B cell (primary cell): ENCODE measurements at regions not wholly inside any gene's neighbourhood (a gene's known extent, or its start where the extent isn't known, plus 50 kb on each side); places are given as distances from the start of the nearest gene placed in this dataset.

Experiments used
- ATAC-seq: fragments of 200-7000 bp; cut with Tn5 transposase; one replicate; pipeline ENCODE4 v1.10.0; 2021; ENCODE audit warnings: low read depth, mild to moderate bottlenecking, moderate number of reproducible peaks, moderate library complexity
- CTCF ChIA-PET: fragments of 350-600 bp; sonication (Branson Sonifier 250); formaldehyde crosslinking; loops from one replicate; lab custom pipeline; 2021; ENCODE audit warnings: antibody characterized with exemption, inconsistent platforms; lab: Charles Lee
- POLR2A ChIA-PET: fragments of 350-600 bp; sonication (Branson Sonifier 250); formaldehyde crosslinking; loops from one replicate; lab custom pipeline; 2021; ENCODE audit warnings: antibody characterized with exemption; lab: Charles Lee
- DNase-seq: peaks from one replicate; pipeline ENCODE4 v3.0.0; 2013
- H2AFZ ChIP-seq: 2 replicates; pipeline ENCODE4 v1.6.1; 2012; ENCODE audit warnings: mild to moderate bottlenecking, low read depth, low read length; ENCODE audit not compliant: insufficient read depth, poor library complexity, severe bottlenecking
- H3K27ac ChIP-seq, 2 donors: 1 replicate in 1 of 2; 2 replicates in 1 of 2; pipeline ENCODE4 v1.5.1; 2012 to 2013; ENCODE audit warnings: low read length in 2 of 2, mild to moderate bottlenecking in 2 of 2, moderate library complexity in 1 of 2
- H3K27me3 ChIP-seq, 4 experiments: fragments of 200-600 bp in 1 of 4; sonication (generic) in 1 of 4; replicated peaks in 1 of 4; 1 replicate in 2 of 4; 2 replicates in 2 of 4; pipeline versions ENCODE4 v1.6.1 to v1.7.0; 2013 to 2016; ENCODE audit warnings: low read length in 3 of 4, mild to moderate bottlenecking in 2 of 4, mixed read lengths in 1 of 4, moderate library complexity in 1 of 4; ENCODE audit not compliant: insufficient read depth in 4 of 4, control insufficient read depth in 3 of 4; ENCODE audit errors: control extremely low read depth in 1 of 4
- H3K36me3 ChIP-seq, 2 experiments: replicated peaks in 1 of 2; 1 replicate in 1 of 2; 2 replicates in 1 of 2; pipeline versions ENCODE4 v1.6.1 to v1.7.1; 2013; ENCODE audit warnings: low read length in 1 of 2; ENCODE audit not compliant: insufficient read depth in 2 of 2, control insufficient read depth in 1 of 2; ENCODE audit errors: control extremely low read depth in 1 of 2, extremely low read depth in 1 of 2
- H3K4me1 ChIP-seq, 2 donors: fragments of 200-600 bp in 1 of 2; sonication (generic) in 1 of 2; 1 replicate in 1 of 2; 2 replicates in 1 of 2; pipeline versions ENCODE4 v1.5.1 to v1.6.1; 2013 to 2017; ENCODE audit warnings: low read length in 2 of 2; ENCODE audit not compliant: control insufficient read depth in 2 of 2, insufficient read depth in 2 of 2
- H3K4me2 ChIP-seq: replicated peaks from 2 replicates; pipeline ENCODE3; 2012; ENCODE audit warnings: mild to moderate bottlenecking, low read depth, low read length; ENCODE audit not compliant: poor library complexity, severe bottlenecking
- H3K4me3 ChIP-seq, 5 experiments: fragments of 200-600 bp in 1 of 5; sonication (generic) in 1 of 5; 1 replicate in 3 of 5; 2 replicates in 2 of 5; pipeline versions ENCODE4 v1.5.1 to v1.7.0; 2011 to 2016; ENCODE audit warnings: low read length in 4 of 5, mild to moderate bottlenecking in 4 of 5, low read depth in 2 of 5, control low read depth in 1 of 5, moderate library complexity in 1 of 5; ENCODE audit not compliant: insufficient read depth in 1 of 5; ENCODE audit errors: control extremely low read depth in 1 of 5, extremely low read depth in 1 of 5
- H3K79me2 ChIP-seq: fragments of 200-600 bp; sonication (generic); one replicate; pipeline ENCODE4 v1.6.0; 2016; ENCODE audit warnings: low read length; ENCODE audit not compliant: control insufficient read depth, insufficient read depth
- H3K9ac ChIP-seq: fragments of 200-600 bp; sonication (generic); 2 replicates; pipeline ENCODE4 v1.6.1; 2017; ENCODE audit warnings: mild to moderate bottlenecking, low read length, moderate library complexity
- H3K9me3 ChIP-seq, 3 donors: one replicate each; pipeline versions ENCODE4 v1.6.1 to v1.7.1; 2013; ENCODE audit warnings: low read length in 2 of 3; ENCODE audit not compliant: control insufficient read depth in 2 of 3, insufficient read depth in 1 of 3; ENCODE audit errors: control extremely low read depth in 1 of 3
- H4K20me1 ChIP-seq: 2 replicates; pipeline ENCODE4 v1.6.0; 2012; ENCODE audit warnings: mild to moderate bottlenecking, low read length; ENCODE audit not compliant: insufficient read depth, control insufficient read depth, poor library complexity, severe bottlenecking
- H3K27ac Mint-ChIP-seq: one replicate; pipeline ENCODE4 v1.8.0; 2021; ENCODE audit warnings: mixed read lengths
- H3K27me3 Mint-ChIP-seq: one replicate; pipeline ENCODE4 v1.8.0; 2021; ENCODE audit warnings: mixed read lengths
- H3K4me1 Mint-ChIP-seq: one replicate; pipeline ENCODE4 v1.8.0; 2021; ENCODE audit warnings: mixed read lengths
- H3K4me3 Mint-ChIP-seq: one replicate; pipeline ENCODE4 v1.8.0; 2021; ENCODE audit warnings: mixed read lengths
- H3K9me3 Mint-ChIP-seq: one replicate; pipeline ENCODE4 v1.8.0; 2022; ENCODE audit warnings: mixed read lengths; ENCODE audit not compliant: insufficient read depth
- EZH2 ChIP-seq: IDR thresholded peaks from 2 replicates; pipeline ENCODE4 v1.6.1; 2012; ENCODE audit warnings: borderline replicate concordance, low read depth, mild to moderate bottlenecking, moderate library complexity, low read length; ENCODE audit not compliant: insufficient read depth, poor library complexity, severe bottlenecking
- WGBS: methylation state at CpG from one replicate; pipeline ENCODE4 v1.1.5; 2013; ENCODE audit warnings: missing lambda C conversion rate; ENCODE audit not compliant: insufficient coverage; 5-methylcytosine and 5-hydroxymethylcytosine counted together
- intact Hi-C: fragments of 100-400 bp; cut with micrococcal nuclease; formaldehyde crosslinking; loops from one replicate; pipeline ENCODE4 v1.10.0; 2022
- TF ChIP-seq, protein P1 (sequence below): fragments of 200-600 bp; IDR thresholded peaks from one replicate; pipeline ENCODE4 v1.8.0; 2022; ENCODE audit warnings: antibody characterized with exemption, mild to moderate bottlenecking

DNA sequence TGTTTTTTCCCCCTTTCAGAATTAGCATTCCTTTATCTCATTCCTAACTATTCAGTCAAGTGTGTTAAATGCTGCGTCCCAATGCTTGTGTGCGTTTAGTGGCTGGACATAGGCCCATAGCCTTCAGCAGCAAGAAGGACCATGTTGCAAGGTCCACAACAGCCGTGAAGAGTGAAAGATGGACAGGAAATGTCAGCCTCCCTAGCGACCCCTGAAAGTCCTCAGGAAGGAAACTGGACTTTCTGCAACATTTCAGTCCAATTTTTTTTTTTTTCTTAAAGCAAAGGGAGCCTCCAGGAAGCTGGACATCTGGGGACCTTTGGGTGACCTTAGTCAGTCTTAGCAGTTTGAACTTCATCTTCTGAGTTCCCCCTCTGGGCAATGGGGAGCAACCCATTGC lies 550.7 kb upstream of the MGMT start:
- Mint-ChIP-seq H3K27ac (no peak overlapping the region), H3K9me3 (peaks cover 2% of the 10 kb centered on the region), H3K27me3 (no peaks in the 10 kb centered on the region), H3K4me1 (no peaks in the 10 kb centered on the region), H3K4me3 (no peak overlapping the region)
- Histone ChIP-seq H3K27me3 (no peaks in the 10 kb centered on the region), H2AFZ (no peak overlapping the region), H3K4me2 (no peak overlapping the region), H3K4me1 (no peaks in the 10 kb centered on the region), H3K4me3 (no peak overlapping the region), H3K79me2 (no peaks in the 10 kb centered on the region), H4K20me1 (no peaks in the 10 kb centered on the region), H3K27ac (no peak overlapping the region), H3K36me3 (no peaks in the 10 kb centered on the region), H3K9ac (no peak overlapping the region), H3K9me3 (peaks cover 0 to 3% (median 0%) of the 10 kb centered on the region in 3 donors)
- intact Hi-C loops: no loop called here
- POLR2A ChIA-PET: no interaction called here
- DNase-seq (no peak), ATAC-seq (no peak)
- 71% methylated on average over 4 of the region's 4 CpGs for WGBS
- TF ChIP-seq, protein P1, sequence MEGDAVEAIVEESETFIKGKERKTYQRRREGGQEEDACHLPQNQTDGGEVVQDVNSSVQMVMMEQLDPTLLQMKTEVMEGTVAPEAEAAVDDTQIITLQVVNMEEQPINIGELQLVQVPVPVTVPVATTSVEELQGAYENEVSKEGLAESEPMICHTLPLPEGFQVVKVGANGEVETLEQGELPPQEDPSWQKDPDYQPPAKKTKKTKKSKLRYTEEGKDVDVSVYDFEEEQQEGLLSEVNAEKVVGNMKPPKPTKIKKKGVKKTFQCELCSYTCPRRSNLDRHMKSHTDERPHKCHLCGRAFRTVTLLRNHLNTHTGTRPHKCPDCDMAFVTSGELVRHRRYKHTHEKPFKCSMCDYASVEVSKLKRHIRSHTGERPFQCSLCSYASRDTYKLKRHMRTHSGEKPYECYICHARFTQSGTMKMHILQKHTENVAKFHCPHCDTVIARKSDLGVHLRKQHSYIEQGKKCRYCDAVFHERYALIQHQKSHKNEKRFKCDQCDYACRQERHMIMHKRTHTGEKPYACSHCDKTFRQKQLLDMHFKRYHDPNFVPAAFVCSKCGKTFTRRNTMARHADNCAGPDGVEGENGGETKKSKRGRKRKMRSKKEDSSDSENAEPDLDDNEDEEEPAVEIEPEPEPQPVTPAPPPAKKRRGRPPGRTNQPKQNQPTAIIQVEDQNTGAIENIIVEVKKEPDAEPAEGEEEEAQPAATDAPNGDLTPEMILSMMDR: no peak
- no peak for TF ChIP-seq EZH2
- CTCF ChIA-PET: no interaction called here

DNA sequence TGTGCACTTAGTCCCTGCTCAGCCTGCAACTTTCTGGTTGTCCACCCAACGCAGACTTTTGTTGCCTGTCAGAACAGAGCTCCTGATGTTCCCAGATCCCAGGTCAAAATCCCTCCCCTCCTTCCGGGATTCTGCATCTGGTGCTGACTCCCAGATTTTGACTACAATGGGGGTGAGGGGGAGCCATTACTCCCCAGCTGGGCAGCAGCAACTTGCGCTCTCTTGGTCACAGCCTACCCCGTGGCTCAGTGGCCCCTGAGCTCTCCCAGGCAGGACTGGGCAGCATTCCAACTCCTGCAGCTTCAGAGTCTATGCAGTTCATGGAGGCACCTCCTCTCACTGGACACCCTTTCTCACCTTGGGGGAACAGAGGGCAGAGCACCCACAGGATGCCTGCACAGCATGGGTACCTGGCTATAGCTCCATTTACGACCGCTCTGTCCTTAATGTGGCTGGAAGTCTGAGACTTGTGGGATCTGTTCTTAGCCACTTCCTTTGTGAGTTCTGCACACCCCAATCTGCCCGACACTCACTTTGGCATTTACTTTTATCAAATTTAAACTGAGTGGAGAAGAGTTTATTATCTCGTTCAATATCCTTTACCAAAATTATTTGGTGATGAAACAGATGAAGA lies 545.5 kb upstream of the MGMT start:
- Histone ChIP-seq H3K4me3 (no peak overlapping the region), H3K79me2 (no peaks in the 10 kb centered on the region), H3K27me3 (no peaks in the 10 kb centered on the region), H3K9ac (no peak overlapping the region), H3K36me3 (no peaks in the 10 kb centered on the region), H2AFZ (no peak overlapping the region), H3K9me3 (peaks cover 0 to 20% (median 0%) of the 10 kb centered on the region in 3 donors), H4K20me1 (no peaks in the 10 kb centered on the region), H3K4me1 (no peaks in the 10 kb centered on the region), H3K27ac (no peak overlapping the region), H3K4me2 (no peak overlapping the region)
- ChIA-PET CTCF (no interaction called here), POLR2A (no interaction called here)
- no peak overlapping the region for H3K27ac Mint-ChIP-seq
- no peak overlapping the region for H3K4me3 Mint-ChIP-seq
- no peak for TF ChIP-seq EZH2
- TF ChIP-seq, protein P1: no peak
- H3K4me1 Mint-ChIP-seq: no peaks in the 10 kb centered on the region
- DNase-seq (no peak), ATAC-seq (no peak)
- no peaks in the 10 kb centered on the region for H3K27me3 Mint-ChIP-seq
- intact Hi-C loops: no loop called here
- WGBS: 86% methylated on average over 4 of the region's 8 CpGs
- H3K9me3 Mint-ChIP-seq: peaks cover 2% of the 10 kb centered on the region
